Activated CD8-positive, alpha-beta memory T cell treated with anti-CD3 and anti-CD28 coated beads, Interleukin-2, amount 10 ng/mL, durations not matched to agents 7 days and 5 days (primary cell): ENCODE measurements at regions not wholly inside any gene's neighbourhood (a gene's known extent, or its start where the extent isn't known, plus 50 kb on each side); places are given as distances from the start of the nearest gene placed in this dataset.

Source experiments
- ATAC-seq: fragments of 150-1000 bp; cut with Tn5 transposase; one replicate; pipeline ENCODE4 v1.10.0; 2021; ENCODE audit warnings: moderate library complexity
- CTCF ChIA-PET: fragments of 350-600 bp; sonication (Branson Sonifier 250); formaldehyde crosslinking; loops from one replicate; lab custom pipeline; 2021; ENCODE audit warnings: antibody characterized with exemption; lab: Charles Lee
- DNase-seq: peaks from one replicate; pipeline ENCODE4 v3.0.0-alpha.2; 2020
- H3K27ac Mint-ChIP-seq: one replicate; pipeline ENCODE4 v1.8.0; 2021; ENCODE audit warnings: mild to moderate bottlenecking, mixed read lengths
- H3K27me3 Mint-ChIP-seq: one replicate; pipeline ENCODE4 v1.8.0; 2021; ENCODE audit warnings: mixed read lengths
- H3K36me3 Mint-ChIP-seq: one replicate; pipeline ENCODE4 v1.8.0; 2021; ENCODE audit warnings: mild to moderate bottlenecking, mixed read lengths
- H3K4me1 Mint-ChIP-seq: one replicate; pipeline ENCODE4 v1.8.0; 2021; ENCODE audit warnings: mixed read lengths
- H3K4me3 Mint-ChIP-seq: one replicate; pipeline ENCODE4 v1.8.0; 2021; ENCODE audit warnings: mild to moderate bottlenecking, moderate library complexity, mixed read lengths
- H3K9me3 Mint-ChIP-seq: one replicate; pipeline ENCODE4 v1.8.0; 2022; ENCODE audit warnings: low read depth, mixed read lengths

DNA sequence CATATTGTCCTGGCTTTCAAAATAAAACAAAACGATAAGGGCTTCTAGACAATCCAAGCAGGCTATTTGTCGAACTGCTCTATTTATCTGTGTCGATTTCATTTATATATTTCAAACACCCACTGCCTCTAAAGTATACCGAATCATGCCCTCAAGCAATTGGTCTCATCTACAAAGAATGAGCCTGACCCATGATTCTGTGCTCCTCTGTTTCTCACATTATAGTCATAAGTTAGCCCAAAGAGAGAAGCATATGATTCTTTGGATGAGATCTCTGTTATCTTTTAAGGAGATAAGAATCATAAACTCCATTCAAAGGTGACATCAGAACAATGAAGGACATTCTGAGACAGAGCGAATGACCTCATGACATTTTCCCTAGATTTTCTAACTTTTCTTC, 191.1 kb downstream of the MAP2K6 start:
- no peak overlapping the region for H3K27ac Mint-ChIP-seq
- H3K27me3 Mint-ChIP-seq, result no peaks in the 10 kb centered on the region
- no peaks in the 10 kb centered on the region for H3K9me3 Mint-ChIP-seq
- peaks cover 31% of the 10 kb centered on the region for H3K4me1 Mint-ChIP-seq
- H3K36me3 Mint-ChIP-seq, result no peaks in the 10 kb centered on the region
- CTCF ChIA-PET, result no interaction called here
- no peak for DNase-seq
- no peak for ATAC-seq
- H3K4me3 Mint-ChIP-seq, result no peak overlapping the region

DNA sequence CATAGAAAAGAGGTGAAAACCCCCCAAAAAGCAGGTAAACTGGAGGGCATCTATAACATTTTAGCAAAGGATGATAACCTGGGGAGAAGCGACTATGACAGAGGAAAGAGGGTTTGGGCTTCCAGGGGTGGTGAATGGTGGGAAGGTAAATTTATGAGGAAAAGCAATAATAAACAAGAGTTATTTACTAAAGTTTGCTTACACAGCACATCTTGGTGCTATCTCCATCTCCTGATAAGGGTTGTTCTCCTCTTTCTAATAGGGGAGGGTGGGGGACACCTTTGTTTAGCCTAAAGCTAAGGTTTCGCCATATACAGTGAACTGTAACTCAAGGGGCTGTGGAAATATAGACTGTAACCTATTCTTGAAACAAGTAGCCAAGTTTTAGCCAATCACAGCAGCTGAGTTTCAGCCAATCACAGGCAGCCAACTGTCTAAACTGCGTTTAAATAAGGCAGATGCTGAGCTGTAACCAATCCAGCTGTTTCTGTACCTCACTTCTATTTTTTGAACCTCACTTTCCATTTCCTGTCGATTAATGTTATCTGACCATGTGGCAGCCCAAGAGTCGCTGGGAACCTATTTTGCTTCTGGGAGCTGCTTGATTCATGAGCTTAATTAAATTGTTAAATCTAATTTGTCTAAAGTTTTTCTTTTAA, 191.8 kb downstream of the MAP2K6 start:
- no peak for DNase-seq
- ATAC-seq, result no peak
- no peak overlapping the region for H3K4me3 Mint-ChIP-seq
- H3K36me3 Mint-ChIP-seq, result no peaks in the 10 kb centered on the region
- CTCF ChIA-PET, result interaction anchor here (1.1 to 3.5 kb wide), 4 partner anchors 17 to 541 kb away, joined by 3 to 15 read pairs (median 3); no protein-coding TSS in a partner anchor
- no peak overlapping the region for H3K27ac Mint-ChIP-seq
- H3K9me3 Mint-ChIP-seq, result peaks cover 3% of the 10 kb centered on the region
- no peaks in the 10 kb centered on the region for H3K27me3 Mint-ChIP-seq
- peaks cover 31% of the 10 kb centered on the region for H3K4me1 Mint-ChIP-seq

DNA sequence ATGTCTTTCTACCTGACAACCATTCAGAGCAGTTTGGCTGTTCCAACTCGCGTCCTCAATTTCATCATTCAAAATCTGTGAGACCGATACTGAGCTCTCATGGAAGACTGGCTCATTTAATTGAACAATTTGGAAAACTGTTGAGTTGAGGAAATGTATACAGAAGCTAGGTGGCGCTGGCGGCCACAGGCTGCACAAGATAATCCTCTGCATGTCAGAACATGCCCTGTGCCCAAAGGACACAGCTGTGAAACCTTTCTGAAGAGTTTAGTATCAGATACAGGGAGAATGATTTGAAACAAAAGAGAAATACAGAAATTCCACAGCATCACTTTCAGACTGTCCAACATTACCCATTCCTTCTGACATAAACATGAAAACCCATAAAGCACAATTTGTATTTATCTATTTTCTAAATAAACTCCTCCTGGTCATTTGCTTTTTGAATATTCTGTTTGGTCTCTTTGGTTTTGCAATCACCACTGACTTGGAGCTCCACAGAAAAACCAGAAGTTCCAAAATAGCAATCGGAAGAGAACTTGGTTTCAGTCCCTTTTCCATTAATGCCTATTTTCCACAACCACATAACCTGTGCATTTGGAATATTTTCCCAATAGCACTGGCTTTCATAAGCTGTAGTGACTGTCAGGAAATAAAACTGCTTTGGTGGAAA, 192.8 kb downstream of the MAP2K6 start:
- H3K36me3 Mint-ChIP-seq, result no peaks in the 10 kb centered on the region
- no peaks in the 10 kb centered on the region for H3K27me3 Mint-ChIP-seq
- H3K27ac Mint-ChIP-seq, result peak overlapping the region; percentile 39
- H3K9me3 Mint-ChIP-seq, result peaks cover 3% of the 10 kb centered on the region
- no peak overlapping the region for H3K4me3 Mint-ChIP-seq
- CTCF ChIA-PET, result interaction anchor here (0.7 to 3.5 kb wide), 9 partner anchors 13 to 948 kb away, joined by 3 to 15 read pairs (median 3); no protein-coding TSS in a partner anchor
- peaks cover 29% of the 10 kb centered on the region for H3K4me1 Mint-ChIP-seq
- DNase-seq (peak; percentile 66), ATAC-seq (peak; percentile 80)

DNA sequence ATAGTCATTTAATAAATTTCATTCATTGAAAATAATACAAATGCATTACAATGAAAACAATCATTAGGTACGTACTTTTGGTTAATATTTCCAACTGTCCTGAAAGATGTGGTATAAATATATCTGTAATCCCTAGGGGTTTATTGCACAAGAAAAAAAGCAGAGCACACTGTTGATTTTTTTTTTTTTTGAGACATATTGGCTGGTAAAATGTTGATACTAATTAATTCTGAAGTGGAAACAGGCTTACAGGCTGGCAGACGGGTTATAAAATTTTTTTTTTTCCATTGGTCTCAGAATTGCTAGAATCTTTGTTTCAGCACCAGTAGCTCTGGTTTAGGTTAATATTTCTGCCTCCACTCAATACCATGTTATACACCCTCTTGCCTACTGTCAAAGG, 193.6 kb downstream of the MAP2K6 start:
- H3K27me3 Mint-ChIP-seq, result no peaks in the 10 kb centered on the region
- CTCF ChIA-PET, result interaction anchor here (0.7 to 3.5 kb wide), 4 partner anchors 14 to 525 kb away, joined by 3 to 15 read pairs (median 4); no protein-coding TSS in a partner anchor
- ATAC-seq (no peak), DNase-seq (no peak)
- H3K4me3 Mint-ChIP-seq, result no peak overlapping the region
- peak overlapping the region; percentile 50 for H3K27ac Mint-ChIP-seq
- H3K4me1 Mint-ChIP-seq, result peaks cover 21% of the 10 kb centered on the region
- H3K36me3 Mint-ChIP-seq, result no peaks in the 10 kb centered on the region
- peaks cover 3% of the 10 kb centered on the region for H3K9me3 Mint-ChIP-seq

DNA sequence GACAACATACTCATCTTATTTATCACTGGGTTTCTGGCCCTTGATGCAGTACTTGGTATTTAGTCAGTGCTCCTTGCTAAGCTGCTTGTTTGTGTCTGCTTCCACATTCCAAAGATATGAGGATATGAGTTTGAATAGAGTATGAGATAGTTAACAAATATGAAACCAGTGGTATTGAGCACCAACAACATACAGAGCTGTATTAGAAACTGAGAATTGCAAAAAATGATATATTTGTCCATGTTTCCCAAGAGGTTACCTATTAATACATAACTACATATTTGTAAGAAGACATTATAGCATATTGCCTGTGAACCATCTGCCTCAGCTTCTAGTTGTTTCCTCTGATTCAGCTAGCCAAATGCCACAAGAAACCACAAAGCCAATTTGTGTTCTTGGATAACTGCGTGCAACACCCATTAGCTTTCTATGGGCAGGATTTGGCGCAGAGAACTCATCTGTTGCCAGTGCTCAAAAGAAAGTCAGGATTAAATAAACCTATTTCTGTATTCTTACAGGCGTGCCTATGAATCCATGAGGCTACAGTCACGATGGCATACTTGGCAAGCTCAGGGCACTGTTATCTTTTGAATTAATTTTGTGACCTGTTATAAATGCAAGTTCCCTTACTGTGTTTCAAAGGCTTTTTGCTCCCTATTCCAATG, 194.4 kb downstream of the MAP2K6 start:
- no peak for ATAC-seq
- no peak for DNase-seq
- CTCF ChIA-PET, result interaction anchor here (0.7 to 3.5 kb wide), 6 partner anchors 11 to 535 kb away, joined by 3 to 15 read pairs (median 4); no protein-coding TSS in a partner anchor
- no peaks in the 10 kb centered on the region for H3K36me3 Mint-ChIP-seq
- H3K27ac Mint-ChIP-seq, result no peak overlapping the region
- no peaks in the 10 kb centered on the region for H3K27me3 Mint-ChIP-seq
- no peak overlapping the region for H3K4me3 Mint-ChIP-seq
- peaks cover 18% of the 10 kb centered on the region for H3K4me1 Mint-ChIP-seq
- peaks cover 3% of the 10 kb centered on the region for H3K9me3 Mint-ChIP-seq

DNA sequence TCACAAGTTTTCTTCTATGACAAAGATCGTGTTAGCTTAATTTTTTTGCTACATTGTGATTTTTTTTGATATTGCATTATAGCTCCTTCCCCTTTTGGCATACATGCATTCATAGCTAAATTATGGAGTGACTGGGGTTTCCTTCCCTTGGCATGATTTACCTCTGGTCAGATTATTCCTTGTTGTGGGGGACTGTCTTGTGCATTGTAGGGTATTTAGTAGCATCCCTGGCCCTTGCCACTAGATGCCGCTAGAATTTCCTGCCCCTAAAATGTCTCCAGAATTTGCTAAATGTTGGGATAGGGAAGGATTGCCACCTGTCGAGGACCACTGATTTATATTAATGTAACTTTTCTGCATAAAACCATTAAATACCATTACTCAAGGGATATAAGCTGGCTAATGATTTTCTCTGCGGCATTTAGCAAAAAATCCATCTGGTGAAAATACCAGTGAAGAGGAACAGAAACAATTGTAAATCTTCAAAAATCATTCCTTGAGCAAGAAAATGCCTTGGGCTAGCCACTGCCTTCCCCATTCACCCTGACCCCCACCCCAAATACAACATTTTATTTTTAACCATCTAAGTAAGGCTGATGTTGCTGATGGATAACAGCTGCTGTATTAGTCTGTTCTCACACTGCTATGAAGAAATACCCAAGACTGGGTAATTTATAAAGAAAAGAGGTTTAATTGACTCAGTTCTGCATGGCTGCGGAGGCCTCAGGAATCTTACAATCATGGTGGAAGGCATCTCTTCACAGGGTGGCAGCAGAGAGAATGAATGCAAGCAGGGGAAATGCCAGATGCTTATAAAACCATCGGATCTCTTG, 195.2 kb downstream of the MAP2K6 start:
- no peak overlapping the region for H3K27ac Mint-ChIP-seq
- H3K27me3 Mint-ChIP-seq, result no peaks in the 10 kb centered on the region
- no peak for DNase-seq
- H3K36me3 Mint-ChIP-seq, result no peaks in the 10 kb centered on the region
- CTCF ChIA-PET, result interaction anchor here (1.1 to 3.5 kb wide), 4 partner anchors 12 to 535 kb away, joined by 3 to 15 read pairs (median 4); no protein-coding TSS in a partner anchor
- H3K4me3 Mint-ChIP-seq, result no peak overlapping the region
- H3K9me3 Mint-ChIP-seq, result peaks cover 3% of the 10 kb centered on the region
- no peak for ATAC-seq
- peaks cover 18% of the 10 kb centered on the region for H3K4me1 Mint-ChIP-seq

DNA sequence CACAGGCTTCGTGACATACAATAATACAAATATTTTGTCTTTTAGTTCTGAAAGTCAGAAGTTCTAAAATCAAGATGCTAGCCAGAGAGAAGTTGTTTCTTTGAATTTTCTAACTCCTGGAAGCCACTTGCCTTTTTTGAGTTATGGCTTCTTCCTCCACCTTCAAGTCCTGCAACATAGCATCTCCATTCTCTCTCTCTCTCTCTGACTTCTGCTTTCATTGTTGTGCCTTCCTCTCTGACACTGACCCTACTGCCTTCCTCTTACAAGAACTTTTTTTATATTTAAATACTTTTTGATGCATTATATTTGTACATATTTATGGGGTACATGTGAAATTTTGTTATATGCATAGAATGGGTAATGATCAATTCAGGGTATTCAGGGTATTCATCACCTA, 205.9 kb downstream of the MAP2K6 start:
- H3K4me3 Mint-ChIP-seq, result no peak overlapping the region
- no peak for DNase-seq
- CTCF ChIA-PET, result interaction anchor here (0.7 kb wide), 1 partner anchor 8 kb away, joined by 3 read pairs; no protein-coding TSS in a partner anchor

DNA sequence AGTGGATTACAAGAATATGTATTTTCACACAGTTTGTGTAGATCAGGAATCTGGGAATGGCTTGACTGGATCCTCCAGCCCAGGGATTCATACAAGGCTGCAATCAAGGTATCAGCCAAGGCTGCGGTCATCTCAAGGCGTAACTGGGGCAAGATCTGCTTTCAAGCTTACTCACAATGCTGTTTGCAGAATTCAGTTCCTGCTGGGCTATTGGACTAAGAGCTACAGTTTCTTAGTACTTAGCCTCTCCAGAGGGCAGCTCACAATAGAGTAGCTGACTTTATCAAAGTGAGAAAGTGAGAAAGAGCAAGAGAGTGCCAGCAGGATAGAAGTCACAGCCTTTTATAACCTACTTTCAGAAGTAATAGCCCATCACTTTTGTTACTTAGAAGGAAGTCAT, 211.0 kb downstream of the MAP2K6 start:
- no peak overlapping the region for H3K4me3 Mint-ChIP-seq
- no peaks in the 10 kb centered on the region for H3K36me3 Mint-ChIP-seq
- no peak overlapping the region for H3K27ac Mint-ChIP-seq
- CTCF ChIA-PET, result no interaction called here
- no peak for ATAC-seq
- no peaks in the 10 kb centered on the region for H3K4me1 Mint-ChIP-seq
- no peak for DNase-seq
- H3K27me3 Mint-ChIP-seq, result peaks cover 8% of the 10 kb centered on the region
- peaks cover 2% of the 10 kb centered on the region for H3K9me3 Mint-ChIP-seq

More for the DNA sequence above, 205.9 kb downstream of the MAP2K6 start:
- Mint-ChIP-seq H3K27me3 (peaks cover 8% of the 10 kb centered on the region), H3K9me3 (no peaks in the 10 kb centered on the region), H3K4me1 (no peaks in the 10 kb centered on the region), H3K36me3 (no peaks in the 10 kb centered on the region), H3K27ac (no peak overlapping the region)
- no peak for ATAC-seq

DNA sequence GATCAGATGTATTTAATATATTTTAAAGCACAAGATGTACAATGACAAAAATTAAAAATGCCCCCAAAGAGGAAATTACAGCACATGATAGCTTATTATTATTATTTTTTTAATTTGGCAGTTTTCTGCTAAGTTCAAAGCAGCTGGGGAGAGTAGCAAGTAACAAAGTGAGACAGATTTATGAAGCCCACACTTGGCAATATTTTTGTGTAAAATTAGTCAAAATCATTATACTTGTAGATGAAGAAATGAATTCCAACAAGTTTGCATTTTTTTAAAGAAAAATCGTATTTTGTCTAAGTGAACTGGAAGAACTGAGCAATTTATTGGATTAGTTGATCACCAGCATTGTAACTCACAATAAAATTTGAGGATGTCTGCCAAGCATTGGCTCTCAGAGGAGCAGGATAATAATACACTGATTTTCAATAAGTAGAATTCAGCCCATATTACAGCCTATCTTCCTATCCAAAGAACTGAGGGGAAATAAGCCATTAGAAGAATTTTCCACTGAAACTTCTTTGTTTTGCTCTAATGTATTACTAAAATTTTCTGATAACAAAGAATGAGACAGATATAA, 215.6 kb downstream of the MAP2K6 start:
- no peak for ATAC-seq

DNA sequence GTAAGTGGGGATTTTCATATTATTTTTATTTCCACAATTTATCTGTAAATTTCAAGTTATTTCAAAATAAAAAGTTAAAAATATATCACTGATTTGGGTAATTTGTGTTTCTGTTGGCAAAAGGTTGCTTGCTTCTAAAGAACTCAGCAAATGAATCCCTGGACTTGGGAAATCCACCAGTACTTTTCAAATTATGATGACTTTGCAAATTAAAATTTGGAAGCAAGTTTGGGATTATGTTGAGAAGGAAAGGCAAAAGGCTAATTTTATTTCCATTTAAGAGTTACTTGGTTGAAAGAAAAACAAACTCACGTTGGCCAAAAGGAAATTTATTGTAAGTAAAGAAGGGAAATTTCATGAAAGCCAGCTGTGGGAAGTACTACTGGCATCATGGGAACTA, 220.3 kb downstream of the MAP2K6 start:
- Mint-ChIP-seq H3K27ac (no peak overlapping the region), H3K4me1 (no peaks in the 10 kb centered on the region), H3K27me3 (peaks cover 3% of the 10 kb centered on the region), H3K4me3 (no peak overlapping the region), H3K9me3 (no peaks in the 10 kb centered on the region), H3K36me3 (no peaks in the 10 kb centered on the region)
- CTCF ChIA-PET, result no interaction called here
- DNase-seq, result no peak
- ATAC-seq, result no peak

More for the DNA sequence above, 215.6 kb downstream of the MAP2K6 start:
- Mint-ChIP-seq H3K36me3 (no peaks in the 10 kb centered on the region), H3K9me3 (peaks cover 2% of the 10 kb centered on the region), H3K4me3 (no peak overlapping the region), H3K27me3 (no peaks in the 10 kb centered on the region), H3K27ac (no peak overlapping the region), H3K4me1 (no peaks in the 10 kb centered on the region)
- DNase-seq, result no peak
- CTCF ChIA-PET, result no interaction called here

DNA sequence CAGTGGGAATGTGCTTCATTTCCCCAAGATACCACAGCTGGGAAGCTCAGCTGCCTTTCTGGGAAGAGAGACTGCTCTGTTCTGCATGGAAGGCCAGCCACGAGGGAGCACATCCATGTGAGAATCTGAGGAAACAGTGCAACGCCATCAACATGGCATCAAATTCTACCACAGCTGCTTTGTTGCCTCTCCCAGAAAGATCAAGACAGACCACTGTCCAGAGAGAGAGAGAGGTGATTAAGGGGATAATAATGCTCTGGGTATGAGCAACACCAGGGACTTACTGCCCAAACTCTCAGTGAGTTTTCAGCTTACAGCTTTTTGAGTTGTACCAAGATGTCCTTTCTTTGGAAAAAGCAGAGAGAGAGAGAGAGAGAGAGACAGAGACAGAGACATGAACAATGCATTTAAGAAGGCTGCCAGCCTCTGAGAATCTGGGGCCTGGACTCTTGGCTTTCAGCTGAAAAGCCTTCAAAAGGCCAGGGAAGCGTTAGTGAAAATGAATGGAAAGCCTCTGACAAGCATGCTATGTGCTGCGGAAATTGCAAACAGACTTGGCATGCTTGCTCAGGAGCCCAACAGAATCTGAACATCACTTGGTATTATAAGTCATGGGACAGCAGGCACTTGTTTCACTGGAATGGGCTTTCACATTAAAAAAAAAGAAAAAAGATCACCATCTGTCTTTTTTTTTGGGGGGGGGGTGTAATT, 223.1 kb downstream of the MAP2K6 start:
- Mint-ChIP-seq H3K9me3 (no peaks in the 10 kb centered on the region), H3K27ac (no peak overlapping the region), H3K4me3 (no peak overlapping the region), H3K4me1 (no peaks in the 10 kb centered on the region), H3K36me3 (no peaks in the 10 kb centered on the region), H3K27me3 (peaks cover 3% of the 10 kb centered on the region)
- no peak for ATAC-seq
- CTCF ChIA-PET, result no interaction called here
- DNase-seq, result no peak

DNA sequence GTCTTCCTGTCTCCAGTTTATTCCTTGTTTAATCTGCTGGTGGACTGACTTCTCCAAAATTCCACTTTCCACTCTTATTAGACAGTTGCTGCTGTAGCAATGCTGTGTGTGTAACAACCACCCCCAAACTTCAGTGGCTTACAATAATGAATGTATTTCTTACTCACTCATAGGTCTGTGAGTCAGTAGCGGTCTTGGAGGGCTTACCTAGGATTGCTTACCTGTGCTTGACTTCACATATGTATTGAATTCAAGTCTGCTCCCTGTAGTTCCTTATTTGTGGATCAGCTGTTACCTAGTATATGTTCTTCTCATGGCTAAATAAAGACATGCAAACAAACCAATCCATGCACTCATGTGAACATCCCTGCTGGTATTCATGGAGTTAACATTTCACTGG, 224.6 kb downstream of the MAP2K6 start:
- no peaks in the 10 kb centered on the region for H3K9me3 Mint-ChIP-seq
- CTCF ChIA-PET, result no interaction called here
- no peak overlapping the region for H3K27ac Mint-ChIP-seq
- H3K4me3 Mint-ChIP-seq, result no peak overlapping the region
- H3K4me1 Mint-ChIP-seq, result no peaks in the 10 kb centered on the region
- no peak for ATAC-seq
- DNase-seq, result no peak
- no peaks in the 10 kb centered on the region for H3K36me3 Mint-ChIP-seq
- H3K27me3 Mint-ChIP-seq, result peaks cover 3% of the 10 kb centered on the region
